ENCODE measurements at regions not wholly inside any gene's neighbourhood (a gene's known extent, or its start where the extent isn't known, plus 50 kb on each side); places are given as distances from the start of the nearest gene placed in this dataset.

DNA sequence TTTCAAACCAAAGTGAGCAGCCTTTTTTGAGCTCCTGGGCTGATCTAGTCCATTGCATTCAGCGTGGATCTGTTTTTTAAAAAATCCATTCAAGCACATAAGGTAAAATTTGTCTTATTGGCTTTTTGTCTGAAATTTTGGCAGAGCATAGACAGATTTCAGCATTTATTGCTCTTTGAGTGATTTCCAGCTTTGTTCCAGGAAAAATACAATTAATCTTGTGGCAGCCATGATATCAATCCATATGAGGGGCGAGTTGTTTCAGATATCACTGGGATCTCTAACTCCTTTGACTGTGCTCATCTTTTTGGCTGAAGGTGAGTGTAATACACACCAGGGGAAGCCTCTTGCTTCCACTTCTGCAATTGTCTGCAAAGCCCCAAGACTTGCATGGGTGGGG, 523.9 kb downstream of the SLC4A3 start:
- TF ChIP-seq, protein P1, sequence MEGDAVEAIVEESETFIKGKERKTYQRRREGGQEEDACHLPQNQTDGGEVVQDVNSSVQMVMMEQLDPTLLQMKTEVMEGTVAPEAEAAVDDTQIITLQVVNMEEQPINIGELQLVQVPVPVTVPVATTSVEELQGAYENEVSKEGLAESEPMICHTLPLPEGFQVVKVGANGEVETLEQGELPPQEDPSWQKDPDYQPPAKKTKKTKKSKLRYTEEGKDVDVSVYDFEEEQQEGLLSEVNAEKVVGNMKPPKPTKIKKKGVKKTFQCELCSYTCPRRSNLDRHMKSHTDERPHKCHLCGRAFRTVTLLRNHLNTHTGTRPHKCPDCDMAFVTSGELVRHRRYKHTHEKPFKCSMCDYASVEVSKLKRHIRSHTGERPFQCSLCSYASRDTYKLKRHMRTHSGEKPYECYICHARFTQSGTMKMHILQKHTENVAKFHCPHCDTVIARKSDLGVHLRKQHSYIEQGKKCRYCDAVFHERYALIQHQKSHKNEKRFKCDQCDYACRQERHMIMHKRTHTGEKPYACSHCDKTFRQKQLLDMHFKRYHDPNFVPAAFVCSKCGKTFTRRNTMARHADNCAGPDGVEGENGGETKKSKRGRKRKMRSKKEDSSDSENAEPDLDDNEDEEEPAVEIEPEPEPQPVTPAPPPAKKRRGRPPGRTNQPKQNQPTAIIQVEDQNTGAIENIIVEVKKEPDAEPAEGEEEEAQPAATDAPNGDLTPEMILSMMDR (conservative IDR thresholded peaks at IDR 0.05; ENCODE audit: low read depth, low read length) = no peak
- DNase-seq (ENCODE audit: low read depth) = no peak

DNA sequence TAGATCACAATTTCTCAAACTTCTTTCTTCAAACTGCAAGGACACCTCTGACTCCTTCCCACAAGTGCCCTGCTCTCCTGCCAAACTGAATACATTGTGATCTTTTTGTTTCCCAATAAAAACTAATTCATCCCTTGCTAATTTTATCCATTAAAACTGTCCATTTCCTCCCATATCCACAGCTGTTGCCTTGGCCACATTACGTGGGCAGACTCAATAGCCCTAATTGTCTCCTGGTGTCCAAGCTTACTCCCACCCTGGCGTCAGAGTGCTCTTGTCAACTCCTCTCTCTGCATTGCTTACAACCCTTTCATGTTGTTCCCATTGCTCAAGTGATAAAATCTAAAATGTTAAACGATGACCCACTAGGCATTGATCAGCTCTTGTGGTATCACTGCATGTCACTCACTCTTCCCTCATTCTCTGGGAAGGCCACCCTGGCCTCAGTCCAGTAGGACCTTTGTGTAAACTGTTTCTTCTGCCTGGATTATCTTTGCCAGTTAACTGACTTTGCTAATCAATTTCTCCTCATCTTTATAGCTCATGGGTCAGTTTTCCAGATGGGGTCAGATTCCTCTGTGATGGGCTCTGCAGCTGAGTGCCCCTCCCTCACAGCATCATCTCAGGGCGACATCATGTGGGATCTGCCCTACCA, 525.0 kb downstream of the SLC4A3 start:
- DNase-seq (ENCODE audit: low read depth) = no peak
- TF ChIP-seq, protein P1 (conservative IDR thresholded peaks at IDR 0.05; ENCODE audit: low read depth, low read length) = no peak
- no peak overlapping the region for H3K4me3 ChIP-seq (ENCODE audit: low read length)

More for the DNA sequence above, 523.9 kb downstream of the SLC4A3 start:
- H3K4me3 ChIP-seq (ENCODE audit: low read length) = no peak overlapping the region

DNA sequence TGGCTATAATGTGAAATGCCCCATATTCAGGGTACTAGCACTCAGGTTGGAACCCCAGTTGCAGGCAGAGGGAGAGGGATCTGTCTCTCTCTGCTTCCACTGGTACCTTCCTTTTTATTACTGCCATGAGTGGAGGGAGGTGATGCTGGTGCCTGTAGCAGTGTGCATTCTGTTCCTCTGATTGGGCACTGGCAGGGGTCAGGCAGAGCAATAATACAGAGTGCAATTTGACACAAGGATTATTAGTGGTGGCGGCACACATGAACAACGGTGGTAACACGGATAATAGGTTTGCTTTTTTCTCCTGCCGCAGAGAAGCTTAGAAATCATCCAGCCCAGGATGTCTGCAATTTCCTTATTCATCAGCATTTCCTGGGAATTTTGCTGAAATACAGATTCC, 525.7 kb downstream of the SLC4A3 start:
- H3K4me3 ChIP-seq (ENCODE audit: low read length) = no peak overlapping the region
- TF ChIP-seq, protein P1 (conservative IDR thresholded peaks at IDR 0.05; ENCODE audit: low read depth, low read length) = no peak
- no peak for DNase-seq (ENCODE audit: low read depth)

DNA sequence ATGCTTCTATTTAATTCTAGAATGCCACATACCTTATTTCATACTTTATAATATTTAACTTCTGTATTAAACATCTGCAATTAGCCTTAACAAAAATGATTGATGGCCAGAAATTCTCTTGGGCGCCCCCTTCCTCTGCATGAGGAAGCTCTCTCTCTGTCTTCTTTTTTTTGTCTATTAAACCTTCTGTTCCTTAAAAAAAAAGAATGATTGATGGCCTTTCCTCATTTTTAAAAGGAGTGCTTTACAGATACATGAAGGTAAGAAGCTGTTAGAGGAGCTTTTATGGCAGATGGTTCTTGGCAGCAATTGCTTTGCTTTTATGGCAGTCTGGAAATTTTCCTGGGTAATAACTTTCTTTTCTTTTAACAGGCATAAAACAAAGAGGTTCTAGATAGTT, 526.9 kb downstream of the SLC4A3 start:
- H3K4me3 ChIP-seq (ENCODE audit: low read length) = no peak overlapping the region
- DNase-seq (ENCODE audit: low read depth) = no peak
- TF ChIP-seq, protein P1 (conservative IDR thresholded peaks at IDR 0.05; ENCODE audit: low read depth, low read length) = peak; percentile 33

DNA sequence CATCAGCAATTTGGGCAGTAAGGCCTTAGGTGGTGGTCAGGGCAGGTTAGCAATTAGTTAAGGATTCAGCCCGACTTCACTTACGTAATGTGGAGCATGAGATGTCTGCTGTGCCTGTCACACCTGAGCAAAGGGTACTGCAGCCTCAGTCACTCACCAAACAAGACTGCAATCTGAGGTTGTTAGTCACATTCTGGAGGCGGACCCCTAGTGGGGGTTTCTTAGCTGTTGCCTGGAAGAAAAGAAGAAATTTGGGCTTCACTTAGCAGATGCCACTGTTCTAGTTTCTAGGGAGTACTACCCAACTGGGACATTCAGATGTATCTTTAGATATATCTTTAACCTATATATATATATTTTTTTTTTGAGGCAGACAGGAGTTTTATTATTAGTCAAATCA, 529.9 kb downstream of the SLC4A3 start:
- no peak overlapping the region for H3K4me3 ChIP-seq (ENCODE audit: low read length)
- DNase-seq (ENCODE audit: low read depth) = no peak
- TF ChIP-seq, protein P1 (conservative IDR thresholded peaks at IDR 0.05; ENCODE audit: low read depth, low read length) = no peak

DNA sequence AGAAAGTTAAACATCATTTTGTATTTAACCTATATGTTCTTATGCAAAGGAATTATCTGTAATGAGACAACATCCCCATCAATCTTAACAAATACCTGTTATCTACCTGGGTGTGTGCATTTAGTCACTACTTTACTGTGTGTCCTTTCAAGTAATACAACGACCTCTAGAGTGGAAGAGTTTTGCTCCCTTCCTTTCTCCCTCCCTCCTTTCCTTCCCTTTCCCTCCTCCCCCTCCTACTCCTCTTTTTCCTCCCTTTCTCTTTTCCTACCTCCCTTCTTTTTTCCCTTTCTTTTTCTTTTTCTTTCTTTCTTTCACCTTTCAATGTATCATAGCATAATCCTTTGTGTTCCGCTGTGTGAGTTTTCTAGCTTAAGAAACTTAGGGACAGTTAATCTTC, 532.3 kb downstream of the SLC4A3 start:
- TF ChIP-seq, protein P1 (conservative IDR thresholded peaks at IDR 0.05; ENCODE audit: low read depth, low read length) = no peak
- no peak for DNase-seq (ENCODE audit: low read depth)
- no peak overlapping the region for H3K4me3 ChIP-seq (ENCODE audit: low read length)

DNA sequence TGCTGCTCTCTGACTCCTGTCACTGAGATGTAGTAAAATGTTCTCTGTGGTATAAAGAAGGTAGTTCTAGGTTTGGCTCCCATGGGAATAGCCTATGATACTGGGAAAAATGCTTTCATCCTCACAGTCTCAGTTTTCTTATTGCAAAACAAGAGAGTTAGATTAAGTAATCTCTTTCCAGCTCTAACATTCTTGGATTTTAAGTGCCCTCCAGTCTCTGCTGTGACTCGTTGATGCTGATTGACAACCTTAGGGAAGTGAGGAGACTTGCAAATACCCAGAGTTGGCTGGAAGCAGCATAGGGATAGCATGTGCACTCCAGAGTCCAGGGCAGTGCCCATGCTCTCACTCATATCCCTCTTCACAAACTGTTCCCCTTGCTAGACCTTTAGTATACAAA, 534.9 kb downstream of the SLC4A3 start:
- H3K4me3 ChIP-seq (ENCODE audit: low read length) = no peak overlapping the region
- TF ChIP-seq, protein P1 (conservative IDR thresholded peaks at IDR 0.05; ENCODE audit: low read depth, low read length) = no peak
- DNase-seq (ENCODE audit: low read depth) = peak; percentile 41
